HEK293 (cell line): ENCODE measurements at regions not wholly inside any gene's neighbourhood (a gene's known extent, or its start where the extent isn't known, plus 50 kb on each side); places are given as distances from the start of the nearest gene placed in this dataset.

Experiments
- MEIS1 ChIP-seq: sonication (generic); formaldehyde crosslinking; IDR thresholded peaks from 2 replicates; pipeline ENCODE4 v1.8.1; 2022; ENCODE audit warnings: missing genetic modification reagents, mild to moderate bottlenecking, borderline replicate concordance
- SP2 ChIP-seq: fragments of 450-650 bp; formaldehyde crosslinking; IDR thresholded peaks from 2 replicates; pipeline ENCODE4 v1.5.1; 2016; ENCODE audit warnings: missing biosample characterization, missing genetic modification characterization
- ZFP37 ChIP-seq: fragments of 450-650 bp; formaldehyde crosslinking; IDR thresholded peaks from 2 replicates; pipeline ENCODE4 v1.5.1; 2016; ENCODE audit warnings: missing biosample characterization, missing genetic modification characterization
- ZNF140 ChIP-seq: fragments of 450-650 bp; formaldehyde crosslinking; IDR thresholded peaks from 2 replicates; pipeline ENCODE4 v1.5.1; 2016; ENCODE audit warnings: missing biosample characterization, missing genetic modification characterization
- ZNF24 ChIP-seq: fragments of 450-650 bp; formaldehyde crosslinking; IDR thresholded peaks from 2 replicates; pipeline ENCODE4 v1.5.1; 2016; ENCODE audit warnings: missing biosample characterization, missing genetic modification characterization
- ZNF274 ChIP-seq, 2 experiments: fragments of 200-500 bp in 1 of 2; fragments of 450-650 bp in 1 of 2; sonication (Bioruptor generic) in 1 of 2; formaldehyde crosslinking in 1 of 2; IDR thresholded peaks; 2 replicates each; pipeline versions ENCODE4 v1.5.1 to v1.6.1; 2014 to 2016; ENCODE audit warnings: borderline replicate concordance in 1 of 2, inconsistent platforms in 1 of 2, low read length in 1 of 2, missing biosample characterization in 1 of 2, missing genetic modification characterization in 1 of 2
- ZNF341 ChIP-seq: fragments of 450-650 bp; formaldehyde crosslinking; IDR thresholded peaks from 2 replicates; pipeline ENCODE4; 2016; ENCODE audit warnings: low read depth, missing biosample characterization, missing genetic modification characterization
- ZNF354C ChIP-seq: fragments of 450-650 bp; formaldehyde crosslinking; IDR thresholded peaks from 2 replicates; pipeline ENCODE4 v1.5.1; 2016; ENCODE audit warnings: missing biosample characterization, missing genetic modification characterization, low read depth, borderline replicate concordance
- ZNF677 ChIP-seq: fragments of 450-650 bp; IDR thresholded peaks from 2 replicates; pipeline ENCODE4 v1.5.0; 2018; ENCODE audit warnings: missing biosample characterization, mild to moderate bottlenecking, missing genetic modification characterization, moderate library complexity
- TF ChIP-seq, protein P1 (sequence below): fragments of 450-650 bp; formaldehyde crosslinking; IDR thresholded peaks from 2 replicates; pipeline ENCODE4 v1.5.1; 2016; ENCODE audit warnings: missing biosample characterization, missing genetic modification characterization
- TF ChIP-seq, protein P2 (sequence below): fragments of 450-650 bp; formaldehyde crosslinking; IDR thresholded peaks from 2 replicates; pipeline ENCODE4 v1.5.1; 2016; ENCODE audit warnings: missing biosample characterization, missing genetic modification characterization
- TF ChIP-seq, protein P3 (sequence below): fragments of 450-650 bp; formaldehyde crosslinking; IDR thresholded peaks from 2 replicates; pipeline ENCODE4 v1.5.1; 2016; ENCODE audit warnings: missing biosample characterization, missing genetic modification characterization, low read depth
- TF ChIP-seq, protein P4 (sequence below): fragments of 450-650 bp; formaldehyde crosslinking; IDR thresholded peaks from 2 replicates; pipeline ENCODE4 v1.5.1; 2016; ENCODE audit warnings: missing biosample characterization, missing genetic modification characterization
- TF ChIP-seq, protein P5 (sequence below): fragments of 450-650 bp; formaldehyde crosslinking; conservative IDR thresholded peaks from 2 replicates; pipeline ENCODE4 v1.5.1; 2016; ENCODE audit warnings: low read depth, missing biosample characterization, missing genetic modification characterization

DNA sequence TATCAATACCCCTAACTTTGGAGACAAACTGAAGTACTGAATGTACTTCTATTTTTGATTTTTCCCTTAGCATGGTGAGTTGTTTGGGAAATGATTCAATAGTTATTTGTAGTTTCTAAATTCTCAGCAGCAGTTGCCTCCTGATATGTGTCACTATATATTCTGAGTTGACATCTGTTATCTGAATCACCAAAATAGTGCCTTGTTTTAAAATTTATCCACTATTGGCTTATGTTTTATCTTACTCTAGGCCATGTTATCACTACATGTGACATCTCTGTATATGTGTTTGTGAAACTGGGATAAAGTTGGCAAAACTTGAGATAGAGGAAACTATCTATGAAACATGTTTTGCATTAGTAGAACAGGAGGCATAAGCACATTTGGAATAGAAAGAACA lies 317.6 kb downstream of the TLE4 start:
- TF ChIP-seq, protein P1, sequence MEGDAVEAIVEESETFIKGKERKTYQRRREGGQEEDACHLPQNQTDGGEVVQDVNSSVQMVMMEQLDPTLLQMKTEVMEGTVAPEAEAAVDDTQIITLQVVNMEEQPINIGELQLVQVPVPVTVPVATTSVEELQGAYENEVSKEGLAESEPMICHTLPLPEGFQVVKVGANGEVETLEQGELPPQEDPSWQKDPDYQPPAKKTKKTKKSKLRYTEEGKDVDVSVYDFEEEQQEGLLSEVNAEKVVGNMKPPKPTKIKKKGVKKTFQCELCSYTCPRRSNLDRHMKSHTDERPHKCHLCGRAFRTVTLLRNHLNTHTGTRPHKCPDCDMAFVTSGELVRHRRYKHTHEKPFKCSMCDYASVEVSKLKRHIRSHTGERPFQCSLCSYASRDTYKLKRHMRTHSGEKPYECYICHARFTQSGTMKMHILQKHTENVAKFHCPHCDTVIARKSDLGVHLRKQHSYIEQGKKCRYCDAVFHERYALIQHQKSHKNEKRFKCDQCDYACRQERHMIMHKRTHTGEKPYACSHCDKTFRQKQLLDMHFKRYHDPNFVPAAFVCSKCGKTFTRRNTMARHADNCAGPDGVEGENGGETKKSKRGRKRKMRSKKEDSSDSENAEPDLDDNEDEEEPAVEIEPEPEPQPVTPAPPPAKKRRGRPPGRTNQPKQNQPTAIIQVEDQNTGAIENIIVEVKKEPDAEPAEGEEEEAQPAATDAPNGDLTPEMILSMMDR (tag by site-specific recombination): no peak
- TF ChIP-seq, protein P2, sequence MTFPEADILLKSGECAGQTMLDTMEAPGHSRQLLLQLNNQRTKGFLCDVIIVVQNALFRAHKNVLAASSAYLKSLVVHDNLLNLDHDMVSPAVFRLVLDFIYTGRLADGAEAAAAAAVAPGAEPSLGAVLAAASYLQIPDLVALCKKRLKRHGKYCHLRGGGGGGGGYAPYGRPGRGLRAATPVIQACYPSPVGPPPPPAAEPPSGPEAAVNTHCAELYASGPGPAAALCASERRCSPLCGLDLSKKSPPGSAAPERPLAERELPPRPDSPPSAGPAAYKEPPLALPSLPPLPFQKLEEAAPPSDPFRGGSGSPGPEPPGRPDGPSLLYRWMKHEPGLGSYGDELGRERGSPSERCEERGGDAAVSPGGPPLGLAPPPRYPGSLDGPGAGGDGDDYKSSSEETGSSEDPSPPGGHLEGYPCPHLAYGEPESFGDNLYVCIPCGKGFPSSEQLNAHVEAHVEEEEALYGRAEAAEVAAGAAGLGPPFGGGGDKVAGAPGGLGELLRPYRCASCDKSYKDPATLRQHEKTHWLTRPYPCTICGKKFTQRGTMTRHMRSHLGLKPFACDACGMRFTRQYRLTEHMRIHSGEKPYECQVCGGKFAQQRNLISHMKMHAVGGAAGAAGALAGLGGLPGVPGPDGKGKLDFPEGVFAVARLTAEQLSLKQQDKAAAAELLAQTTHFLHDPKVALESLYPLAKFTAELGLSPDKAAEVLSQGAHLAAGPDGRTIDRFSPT (tag by site-specific recombination): no peak
- TF ChIP-seq ZNF677 (tag by site-specific recombination): no peak
- TF ChIP-seq, protein P3, sequence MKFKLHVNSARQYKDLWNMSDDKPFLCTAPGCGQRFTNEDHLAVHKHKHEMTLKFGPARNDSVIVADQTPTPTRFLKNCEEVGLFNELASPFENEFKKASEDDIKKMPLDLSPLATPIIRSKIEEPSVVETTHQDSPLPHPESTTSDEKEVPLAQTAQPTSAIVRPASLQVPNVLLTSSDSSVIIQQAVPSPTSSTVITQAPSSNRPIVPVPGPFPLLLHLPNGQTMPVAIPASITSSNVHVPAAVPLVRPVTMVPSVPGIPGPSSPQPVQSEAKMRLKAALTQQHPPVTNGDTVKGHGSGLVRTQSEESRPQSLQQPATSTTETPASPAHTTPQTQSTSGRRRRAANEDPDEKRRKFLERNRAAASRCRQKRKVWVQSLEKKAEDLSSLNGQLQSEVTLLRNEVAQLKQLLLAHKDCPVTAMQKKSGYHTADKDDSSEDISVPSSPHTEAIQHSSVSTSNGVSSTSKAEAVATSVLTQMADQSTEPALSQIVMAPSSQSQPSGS (tag by site-specific recombination): no peak
- no peak for TF ChIP-seq SP2 (tag by site-specific recombination)
- TF ChIP-seq, protein P4, sequence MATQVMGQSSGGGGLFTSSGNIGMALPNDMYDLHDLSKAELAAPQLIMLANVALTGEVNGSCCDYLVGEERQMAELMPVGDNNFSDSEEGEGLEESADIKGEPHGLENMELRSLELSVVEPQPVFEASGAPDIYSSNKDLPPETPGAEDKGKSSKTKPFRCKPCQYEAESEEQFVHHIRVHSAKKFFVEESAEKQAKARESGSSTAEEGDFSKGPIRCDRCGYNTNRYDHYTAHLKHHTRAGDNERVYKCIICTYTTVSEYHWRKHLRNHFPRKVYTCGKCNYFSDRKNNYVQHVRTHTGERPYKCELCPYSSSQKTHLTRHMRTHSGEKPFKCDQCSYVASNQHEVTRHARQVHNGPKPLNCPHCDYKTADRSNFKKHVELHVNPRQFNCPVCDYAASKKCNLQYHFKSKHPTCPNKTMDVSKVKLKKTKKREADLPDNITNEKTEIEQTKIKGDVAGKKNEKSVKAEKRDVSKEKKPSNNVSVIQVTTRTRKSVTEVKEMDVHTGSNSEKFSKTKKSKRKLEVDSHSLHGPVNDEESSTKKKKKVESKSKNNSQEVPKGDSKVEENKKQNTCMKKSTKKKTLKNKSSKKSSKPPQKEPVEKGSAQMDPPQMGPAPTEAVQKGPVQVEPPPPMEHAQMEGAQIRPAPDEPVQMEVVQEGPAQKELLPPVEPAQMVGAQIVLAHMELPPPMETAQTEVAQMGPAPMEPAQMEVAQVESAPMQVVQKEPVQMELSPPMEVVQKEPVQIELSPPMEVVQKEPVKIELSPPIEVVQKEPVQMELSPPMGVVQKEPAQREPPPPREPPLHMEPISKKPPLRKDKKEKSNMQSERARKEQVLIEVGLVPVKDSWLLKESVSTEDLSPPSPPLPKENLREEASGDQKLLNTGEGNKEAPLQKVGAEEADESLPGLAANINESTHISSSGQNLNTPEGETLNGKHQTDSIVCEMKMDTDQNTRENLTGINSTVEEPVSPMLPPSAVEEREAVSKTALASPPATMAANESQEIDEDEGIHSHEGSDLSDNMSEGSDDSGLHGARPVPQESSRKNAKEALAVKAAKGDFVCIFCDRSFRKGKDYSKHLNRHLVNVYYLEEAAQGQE (tag by site-specific recombination): no peak
- no peak for TF ChIP-seq ZNF341 (tag by site-specific recombination)
- TF ChIP-seq ZNF140 (tag by site-specific recombination): no peak
- TF ChIP-seq, protein P5, sequence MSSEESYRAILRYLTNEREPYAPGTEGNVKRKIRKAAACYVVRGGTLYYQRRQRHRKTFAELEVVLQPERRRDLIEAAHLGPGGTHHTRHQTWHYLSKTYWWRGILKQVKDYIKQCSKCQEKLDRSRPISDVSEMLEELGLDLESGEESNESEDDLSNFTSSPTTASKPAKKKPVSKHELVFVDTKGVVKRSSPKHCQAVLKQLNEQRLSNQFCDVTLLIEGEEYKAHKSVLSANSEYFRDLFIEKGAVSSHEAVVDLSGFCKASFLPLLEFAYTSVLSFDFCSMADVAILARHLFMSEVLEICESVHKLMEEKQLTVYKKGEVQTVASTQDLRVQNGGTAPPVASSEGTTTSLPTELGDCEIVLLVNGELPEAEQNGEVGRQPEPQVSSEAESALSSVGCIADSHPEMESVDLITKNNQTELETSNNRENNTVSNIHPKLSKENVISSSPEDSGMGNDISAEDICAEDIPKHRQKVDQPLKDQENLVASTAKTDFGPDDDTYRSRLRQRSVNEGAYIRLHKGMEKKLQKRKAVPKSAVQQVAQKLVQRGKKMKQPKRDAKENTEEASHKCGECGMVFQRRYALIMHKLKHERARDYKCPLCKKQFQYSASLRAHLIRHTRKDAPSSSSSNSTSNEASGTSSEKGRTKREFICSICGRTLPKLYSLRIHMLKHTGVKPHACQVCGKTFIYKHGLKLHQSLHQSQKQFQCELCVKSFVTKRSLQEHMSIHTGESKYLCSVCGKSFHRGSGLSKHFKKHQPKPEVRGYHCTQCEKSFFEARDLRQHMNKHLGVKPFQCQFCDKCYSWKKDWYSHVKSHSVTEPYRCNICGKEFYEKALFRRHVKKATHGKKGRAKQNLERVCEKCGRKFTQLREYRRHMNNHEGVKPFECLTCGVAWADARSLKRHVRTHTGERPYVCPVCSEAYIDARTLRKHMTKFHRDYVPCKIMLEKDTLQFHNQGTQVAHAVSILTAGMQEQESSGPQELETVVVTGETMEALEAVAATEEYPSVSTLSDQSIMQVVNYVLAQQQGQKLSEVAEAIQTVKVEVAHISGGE: no peak
- no peak for TF ChIP-seq ZNF274 (IDR thresholded peaks at IDR 0.05; ENCODE audit: low read length)
- TF ChIP-seq ZNF274 (tag by site-specific recombination; IDR thresholded peaks at IDR 0.05; ENCODE audit: borderline replicate concordance): no peak
- TF ChIP-seq ZFP37 (tag by site-specific recombination): no peak
- TF ChIP-seq MEIS1 (CRISPR knock-in tag): no peak
- TF ChIP-seq ZNF24: no peak
- TF ChIP-seq ZNF354C (tag by site-specific recombination): no peak
